ENCODE measurements at regions not wholly inside any gene's neighbourhood (a gene's known extent, or its start where the extent isn't known, plus 50 kb on each side); places are given as distances from the start of the nearest gene placed in this dataset.

DNA sequence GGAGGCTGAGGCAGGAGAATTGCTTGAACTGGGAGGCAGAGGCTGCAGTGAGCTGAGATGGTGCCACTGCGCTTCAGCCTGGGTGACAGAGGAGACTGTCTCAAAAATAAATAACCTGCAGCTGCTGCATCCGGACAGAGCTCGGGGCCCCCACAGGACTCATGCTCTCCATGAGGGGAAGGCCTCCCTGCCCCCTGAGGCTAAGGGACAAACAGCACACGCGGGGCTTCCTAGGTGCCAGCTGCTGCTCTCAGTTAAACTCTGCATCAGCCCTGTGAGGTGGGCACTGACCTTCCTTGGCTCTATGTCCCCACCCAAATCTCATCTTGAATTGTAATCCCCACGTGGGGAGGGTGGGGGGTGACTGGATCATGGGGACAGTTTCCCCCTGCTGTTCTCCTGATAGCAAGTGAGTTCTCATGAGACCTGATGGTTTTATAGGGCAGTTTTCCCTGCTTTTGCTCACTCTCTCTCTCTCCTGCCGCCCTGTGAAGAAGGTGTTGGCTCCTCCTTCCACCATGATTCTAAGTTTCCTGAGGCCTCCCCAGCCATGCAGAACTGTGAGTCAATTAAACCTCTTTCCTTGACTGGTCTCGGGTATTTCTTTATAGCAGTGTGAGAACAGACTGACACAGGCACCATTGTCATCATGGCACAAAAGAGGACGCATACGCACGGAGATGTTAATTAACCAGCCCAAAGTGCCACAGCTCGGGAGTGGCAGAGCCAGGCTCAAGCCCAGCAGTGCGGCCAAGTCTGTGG lies 49.9 kb upstream of the TAF1B start:
- peaks cover 0 to 10% of the 10 kb centered on the region in 2 donors for H3K36me3 Mint-ChIP-seq
- H3K9me3 Mint-ChIP-seq = peaks cover 0 to 10% (median 2%) of the 10 kb centered on the region in 7 donors
- H3K27ac Mint-ChIP-seq = peak overlapping the region in 2 of 6 donors; percentile 19 to 93
- ATAC-seq (ENCODE audit: low read depth in 2 of 2) = no peak
- no peaks in the 10 kb centered on the region for H3K27me3 Mint-ChIP-seq
- DNase-seq = no peak
- peaks cover 14 to 22% (median 20%) of the 10 kb centered on the region in 3 donors for H3K4me1 Mint-ChIP-seq
- H3K4me3 Mint-ChIP-seq = peak overlapping the region in 6 of 8 donors; percentile 30 to 71 (median 59)

Measured in naive B cell (primary cell).